IPS DF 6.9 (cell line): ENCODE measurements at regions not wholly inside any gene's neighbourhood (a gene's known extent, or its start where the extent isn't known, plus 50 kb on each side); places are given as distances from the start of the nearest gene placed in this dataset.
A peak's percentile ranks its signal among the peaks of the same experiment; 100 is the strongest.

Source experiments
- DNase-seq: peaks from one replicate; pipeline ENCODE4 v3.0.0-alpha.2; 2013; ENCODE audit warnings: low read depth, low spot score
- H3K27ac ChIP-seq: one replicate; pipeline ENCODE4 v1.5.1; 2013; ENCODE audit warnings: low read length, control low read depth
- H3K27me3 ChIP-seq: 2 replicates; pipeline ENCODE4 v1.6.1; 2013; ENCODE audit warnings: mild to moderate bottlenecking, low read length; ENCODE audit not compliant: control insufficient read depth, insufficient read depth
- H3K36me3 ChIP-seq: 2 replicates; pipeline ENCODE4 v1.6.1; 2013; ENCODE audit warnings: low read length; ENCODE audit not compliant: control insufficient read depth, insufficient read depth
- H3K4me1 ChIP-seq: 2 replicates; pipeline ENCODE4 v1.6.1; 2013; ENCODE audit warnings: low read length; ENCODE audit not compliant: control insufficient read depth, insufficient read depth
- H3K4me3 ChIP-seq: 2 replicates; pipeline ENCODE4 v1.5.1; 2013; ENCODE audit warnings: mild to moderate bottlenecking, low read length
- H3K9me3 ChIP-seq: 2 replicates; pipeline ENCODE4 v1.6.1; 2013; ENCODE audit warnings: low read length, inconsistent platforms; ENCODE audit not compliant: control insufficient read depth, insufficient read depth
- WGBS: extraction: QIAGEN DNeasy Blood & Tissue Kit; methylation state at CpG from one replicate; pipeline ENCODE4 v1.1.7; 2013; ENCODE audit warnings: mixed read lengths, missing lambda C conversion rate; ENCODE audit not compliant: insufficient read length, insufficient coverage; 5-methylcytosine and 5-hydroxymethylcytosine counted together

- Histone ChIP-seq H3K36me3 (no peaks in the 10 kb centered on the region), H3K4me3 (no peak overlapping the region), H3K27ac (no peak overlapping the region), H3K27me3 (no peaks in the 10 kb centered on the region), H3K4me1 (no peaks in the 10 kb centered on the region), H3K9me3 (no peaks in the 10 kb centered on the region)
- no peak for DNase-seq
- WGBS, result no CpG with 5 or more reads among the region's 3 CpGs
Observed at GRCh38 chr3:157921811-157922210, 184.4 kb downstream of the SHOX2 start.

GRCh38 chr3:157920822-157921700 is 185.2 kb downstream of the SHOX2 start:
- Histone ChIP-seq H3K27ac (no peak overlapping the region), H3K4me3 (no peak overlapping the region), H3K4me1 (no peaks in the 10 kb centered on the region), H3K36me3 (no peaks in the 10 kb centered on the region), H3K27me3 (no peaks in the 10 kb centered on the region), H3K9me3 (no peaks in the 10 kb centered on the region)
- WGBS, result no CpG with 5 or more reads among the region's 19 CpGs
- no peak for DNase-seq

- no CpG with 5 or more reads among the region's 2 CpGs for WGBS
- Histone ChIP-seq H3K36me3 (no peaks in the 10 kb centered on the region), H3K9me3 (no peaks in the 10 kb centered on the region), H3K27ac (no peak overlapping the region), H3K4me3 (no peak overlapping the region), H3K27me3 (no peaks in the 10 kb centered on the region), H3K4me1 (no peaks in the 10 kb centered on the region)
- no peak for DNase-seq
Observed at GRCh38 chr3:157919319-157919887, 186.8 kb downstream of the SHOX2 start.

- Histone ChIP-seq H3K4me3 (no peak overlapping the region), H3K27ac (no peak overlapping the region), H3K27me3 (no peaks in the 10 kb centered on the region), H3K36me3 (no peaks in the 10 kb centered on the region), H3K4me1 (no peaks in the 10 kb centered on the region), H3K9me3 (no peaks in the 10 kb centered on the region)
- DNase-seq, result no peak
- 100% methylated on average over 1 of the region's 3 CpGs for WGBS
Observed at GRCh38 chr3:157918402-157918801, 187.8 kb downstream of the SHOX2 start.

GRCh38 chr3:157916672-157917071 is 189.5 kb downstream of the SHOX2 start:
- H3K4me1 ChIP-seq, result no peaks in the 10 kb centered on the region
- H3K36me3 ChIP-seq, result no peaks in the 10 kb centered on the region
- WGBS, result no CpG with 5 or more reads among the region's 3 CpGs
- no peak overlapping the region for H3K27ac ChIP-seq
- no peak for DNase-seq
- H3K9me3 ChIP-seq, result no peaks in the 10 kb centered on the region
- H3K4me3 ChIP-seq, result no peak overlapping the region
- H3K27me3 ChIP-seq, result no peaks in the 10 kb centered on the region

GRCh38 chr3:157914882-157915281 is 191.3 kb downstream of the SHOX2 start:
- DNase-seq, result peak; percentile 2
- Histone ChIP-seq H3K9me3 (no peaks in the 10 kb centered on the region), H3K36me3 (no peaks in the 10 kb centered on the region), H3K27ac (no peak overlapping the region), H3K4me3 (no peak overlapping the region), H3K27me3 (no peaks in the 10 kb centered on the region), H3K4me1 (no peaks in the 10 kb centered on the region)

- no peak for DNase-seq
- Histone ChIP-seq H3K9me3 (no peaks in the 10 kb centered on the region), H3K36me3 (no peaks in the 10 kb centered on the region), H3K4me1 (no peaks in the 10 kb centered on the region), H3K4me3 (no peak overlapping the region), H3K27me3 (no peaks in the 10 kb centered on the region), H3K27ac (no peak overlapping the region)
- WGBS, result no CpG with 5 or more reads among the region's 1 CpG
Observed at GRCh38 chr3:157913741-157914150, 192.5 kb downstream of the SHOX2 start.

GRCh38 chr3:157912514-157913451 is 193.4 kb downstream of the SHOX2 start:
- WGBS, result no CpG with 5 or more reads among the region's 5 CpGs
- Histone ChIP-seq H3K9me3 (no peaks in the 10 kb centered on the region), H3K36me3 (no peaks in the 10 kb centered on the region), H3K27ac (no peak overlapping the region), H3K4me3 (no peak overlapping the region), H3K27me3 (no peaks in the 10 kb centered on the region), H3K4me1 (no peaks in the 10 kb centered on the region)
- no peak for DNase-seq

- no peak for DNase-seq
- Histone ChIP-seq H3K9me3 (no peaks in the 10 kb centered on the region), H3K27ac (no peak overlapping the region), H3K4me3 (no peak overlapping the region), H3K36me3 (no peaks in the 10 kb centered on the region), H3K4me1 (no peaks in the 10 kb centered on the region), H3K27me3 (no peaks in the 10 kb centered on the region)
Observed at GRCh38 chr3:157906627-157907026, 199.6 kb downstream of the SHOX2 start.

- no peaks in the 10 kb centered on the region for H3K9me3 ChIP-seq
- DNase-seq, result no peak
- WGBS, result no CpG with 5 or more reads among the region's 1 CpG
Observed at GRCh38 chr3:157905885-157906284, 200.3 kb downstream of the SHOX2 start.

More at GRCh38 chr3:157905885-157906284, 200.3 kb downstream of the SHOX2 start:
- no peaks in the 10 kb centered on the region for H3K4me1 ChIP-seq
- H3K36me3 ChIP-seq, result no peaks in the 10 kb centered on the region
- no peaks in the 10 kb centered on the region for H3K27me3 ChIP-seq
- no peak overlapping the region for H3K4me3 ChIP-seq
- H3K27ac ChIP-seq, result no peak overlapping the region
